ENCODE measurements at regions not wholly inside any gene's neighbourhood (a gene's known extent, or its start where the extent isn't known, plus 50 kb on each side); places are given as distances from the start of the nearest gene placed in this dataset.

- TF ChIP-seq REST (tag by site-specific recombination; IDR thresholded peaks at IDR 0.05) (no peak), ZNF404 (tag by site-specific recombination; IDR thresholded peaks at IDR 0.05) (no peak), ZIC2 (tag by site-specific recombination; IDR thresholded peaks at IDR 0.05) (no peak), ZNF510 (tag by site-specific recombination; IDR thresholded peaks at IDR 0.05; ENCODE audit: insufficient replicate concordance) (no peak), GLIS1 (tag by site-specific recombination; IDR thresholded peaks at IDR 0.05) (no peak)
These were observed 153.8 kb upstream of the ZNF236 start (continued) for GRCh38 chr18:76668546-76668945.

- ChIA-PET POLR2A (no interaction called here), CTCF (no interaction called here)
- no peaks in the 10 kb centered on the region for H3K36me3 ChIP-seq (ENCODE audit: control insufficient read depth in 2 of 2, insufficient read depth in 1 of 2, low read length in 2 of 2)
- no peaks in the 10 kb centered on the region for H3K9me3 ChIP-seq (ENCODE audit: control insufficient read depth, insufficient read depth, low read depth, low read length)
- H3K27ac ChIP-seq (ENCODE audit: extremely low read depth, low read depth, low read length): no peak overlapping the region
- H3K4me1 ChIP-seq (ENCODE audit: control insufficient read depth, insufficient read depth, low read length): no peaks in the 10 kb centered on the region
- no peak overlapping the region for H3K4me3 ChIP-seq (ENCODE audit: low read depth, low read length)
- TF ChIP-seq PRDM2 (tag by site-specific recombination; IDR thresholded peaks at IDR 0.05; ENCODE audit: borderline replicate concordance): no peak
- no peak for TF ChIP-seq ZNF2 (tag by site-specific recombination; IDR thresholded peaks at IDR 0.05)
These were observed 154.2 kb upstream of the ZNF236 start for GRCh38 chr18:76668119-76668518.

GRCh38 chr18:76667603-76668002 is 154.8 kb upstream of the ZNF236 start:
- CTCF ChIA-PET: interaction anchor here (1.0 to 1.7 kb wide), 2 partner anchors 9 to 270 kb away, joined by 7 to 12 read pairs; no protein-coding TSS in a partner anchor
- POLR2A ChIA-PET: no interaction called here
- H3K9me3 ChIP-seq (ENCODE audit: control insufficient read depth, insufficient read depth, low read depth, low read length): no peaks in the 10 kb centered on the region

More at GRCh38 chr18:76667603-76668002, 154.8 kb upstream of the ZNF236 start:
- TF ChIP-seq CTCF (tag by site-specific recombination; IDR thresholded peaks at IDR 0.05) (no peak), EGR2 (tag by site-specific recombination; IDR thresholded peaks at IDR 0.05; ENCODE audit: low read depth) (no peak), ZBTB49 (tag by site-specific recombination; IDR thresholded peaks at IDR 0.05; ENCODE audit: low read depth) (no peak), ZNF114 (tag by site-specific recombination; IDR thresholded peaks at IDR 0.05) (no peak), ZNF280D (tag by site-specific recombination; IDR thresholded peaks at IDR 0.05) (no peak), ZEB2 (tag by site-specific recombination; IDR thresholded peaks at IDR 0.05) (no peak), ZSCAN4 (tag by site-specific recombination; IDR thresholded peaks at IDR 0.05) (no peak)
- no peaks in the 10 kb centered on the region for H3K36me3 ChIP-seq (ENCODE audit: control insufficient read depth in 2 of 2, insufficient read depth in 1 of 2, low read length in 2 of 2)
- no peak overlapping the region for H3K4me3 ChIP-seq (ENCODE audit: low read depth, low read length)
- no peak overlapping the region for H3K27ac ChIP-seq (ENCODE audit: extremely low read depth, low read depth, low read length)
- H3K4me1 ChIP-seq (ENCODE audit: control insufficient read depth, insufficient read depth, low read length): no peaks in the 10 kb centered on the region

All from HEK293 (cell line).